ENCODE measurements at regions not wholly inside any gene's neighbourhood (a gene's known extent, or its start where the extent isn't known, plus 50 kb on each side); places are given as distances from the start of the nearest gene placed in this dataset.

- Histone ChIP-seq H3K27ac (ENCODE audit: low read length) (no peak overlapping the region), H3K36me3 (ENCODE audit: control insufficient read depth, insufficient read depth, low read length) (no peaks in the 10 kb centered on the region), H3K4me1 (ENCODE audit: control insufficient read depth, insufficient read depth, low read length) (no peaks in the 10 kb centered on the region), H3K27me3 (ENCODE audit: control insufficient read depth, insufficient read depth, low read length) (no peaks in the 10 kb centered on the region), H3K4me3 (ENCODE audit: low read length) (no peak overlapping the region), H3K9me3 (ENCODE audit: control insufficient read depth, insufficient read depth, low read length) (no peaks in the 10 kb centered on the region)
- no CpG with 5 or more reads among the region's 2 CpGs for WGBS (ENCODE audit: insufficient coverage, insufficient read length)
- no peak for DNase-seq (ENCODE audit: low read depth, low spot score)
Observed at GRCh38 chr18:10065296-10065695, 151.5 kb downstream of the VAPA start.

- no CpG with 5 or more reads among the region's 19 CpGs for WGBS (ENCODE audit: insufficient coverage, insufficient read length)
Observed at GRCh38 chr18:10067670-10068659, 154.1 kb downstream of the VAPA start.

GRCh38 chr18:10068766-10069567, 155.2 kb downstream of the VAPA start:
- Histone ChIP-seq H3K27ac (ENCODE audit: low read length) (no peak overlapping the region), H3K4me3 (ENCODE audit: low read length) (no peak overlapping the region), H3K27me3 (ENCODE audit: control insufficient read depth, insufficient read depth, low read length) (no peaks in the 10 kb centered on the region), H3K4me1 (ENCODE audit: control insufficient read depth, insufficient read depth, low read length) (no peaks in the 10 kb centered on the region), H3K9me3 (ENCODE audit: control insufficient read depth, insufficient read depth, low read length) (no peaks in the 10 kb centered on the region), H3K36me3 (ENCODE audit: control insufficient read depth, insufficient read depth, low read length) (no peaks in the 10 kb centered on the region)
- no peak for DNase-seq (ENCODE audit: low read depth, low spot score)
- no CpG with 5 or more reads among the region's 22 CpGs for WGBS (ENCODE audit: insufficient coverage, insufficient read length)

More at GRCh38 chr18:10067670-10068659, 154.1 kb downstream of the VAPA start:
- H3K36me3 ChIP-seq (ENCODE audit: control insufficient read depth, insufficient read depth, low read length), result no peaks in the 10 kb centered on the region
- H3K4me1 ChIP-seq (ENCODE audit: control insufficient read depth, insufficient read depth, low read length), result no peaks in the 10 kb centered on the region
- no peaks in the 10 kb centered on the region for H3K9me3 ChIP-seq (ENCODE audit: control insufficient read depth, insufficient read depth, low read length)
- H3K27me3 ChIP-seq (ENCODE audit: control insufficient read depth, insufficient read depth, low read length), result no peaks in the 10 kb centered on the region
- DNase-seq (ENCODE audit: low read depth, low spot score), result no peak
- H3K27ac ChIP-seq (ENCODE audit: low read length), result no peak overlapping the region
- H3K4me3 ChIP-seq (ENCODE audit: low read length), result no peak overlapping the region

GRCh38 chr18:10070561-10071000, 156.8 kb downstream of the VAPA start:
- Histone ChIP-seq H3K27ac (ENCODE audit: low read length) (no peak overlapping the region), H3K4me3 (ENCODE audit: low read length) (no peak overlapping the region), H3K27me3 (ENCODE audit: control insufficient read depth, insufficient read depth, low read length) (no peaks in the 10 kb centered on the region), H3K36me3 (ENCODE audit: control insufficient read depth, insufficient read depth, low read length) (no peaks in the 10 kb centered on the region), H3K4me1 (ENCODE audit: control insufficient read depth, insufficient read depth, low read length) (no peaks in the 10 kb centered on the region), H3K9me3 (ENCODE audit: control insufficient read depth, insufficient read depth, low read length) (no peaks in the 10 kb centered on the region)
- DNase-seq (ENCODE audit: low read depth, low spot score), result no peak
- WGBS (ENCODE audit: insufficient coverage, insufficient read length), result no CpG with 5 or more reads among the region's 2 CpGs

GRCh38 chr18:10072671-10073175, 158.9 kb downstream of the VAPA start:
- H3K4me3 ChIP-seq (ENCODE audit: low read length), result no peak overlapping the region
- no peak for DNase-seq (ENCODE audit: low read depth, low spot score)
- H3K9me3 ChIP-seq (ENCODE audit: control insufficient read depth, insufficient read depth, low read length), result no peaks in the 10 kb centered on the region
- no CpG with 5 or more reads among the region's 5 CpGs for WGBS (ENCODE audit: insufficient coverage, insufficient read length)
- no peaks in the 10 kb centered on the region for H3K27me3 ChIP-seq (ENCODE audit: control insufficient read depth, insufficient read depth, low read length)
- no peaks in the 10 kb centered on the region for H3K36me3 ChIP-seq (ENCODE audit: control insufficient read depth, insufficient read depth, low read length)
- H3K27ac ChIP-seq (ENCODE audit: low read length), result no peak overlapping the region
- no peaks in the 10 kb centered on the region for H3K4me1 ChIP-seq (ENCODE audit: control insufficient read depth, insufficient read depth, low read length)

GRCh38 chr18:10074110-10074509, 160.3 kb downstream of the VAPA start:
- DNase-seq (ENCODE audit: low read depth, low spot score), result no peak
- Histone ChIP-seq H3K27me3 (ENCODE audit: control insufficient read depth, insufficient read depth, low read length) (no peaks in the 10 kb centered on the region), H3K4me3 (ENCODE audit: low read length) (no peak overlapping the region), H3K9me3 (ENCODE audit: control insufficient read depth, insufficient read depth, low read length) (no peaks in the 10 kb centered on the region), H3K27ac (ENCODE audit: low read length) (no peak overlapping the region), H3K4me1 (ENCODE audit: control insufficient read depth, insufficient read depth, low read length) (no peaks in the 10 kb centered on the region), H3K36me3 (ENCODE audit: control insufficient read depth, insufficient read depth, low read length) (no peaks in the 10 kb centered on the region)
- no CpG with 5 or more reads among the region's 3 CpGs for WGBS (ENCODE audit: insufficient coverage, insufficient read length)

- no CpG with 5 or more reads among the region's 9 CpGs for WGBS (ENCODE audit: insufficient coverage, insufficient read length)
- H3K27me3 ChIP-seq (ENCODE audit: control insufficient read depth, insufficient read depth, low read length), result no peaks in the 10 kb centered on the region
- no peak overlapping the region for H3K27ac ChIP-seq (ENCODE audit: low read length)
- no peaks in the 10 kb centered on the region for H3K4me1 ChIP-seq (ENCODE audit: control insufficient read depth, insufficient read depth, low read length)
- no peak for DNase-seq (ENCODE audit: low read depth, low spot score)
- no peaks in the 10 kb centered on the region for H3K36me3 ChIP-seq (ENCODE audit: control insufficient read depth, insufficient read depth, low read length)
- no peak overlapping the region for H3K4me3 ChIP-seq (ENCODE audit: low read length)
- no peaks in the 10 kb centered on the region for H3K9me3 ChIP-seq (ENCODE audit: control insufficient read depth, insufficient read depth, low read length)
Observed at GRCh38 chr18:10074728-10075127, 160.9 kb downstream of the VAPA start.

GRCh38 chr18:10076502-10077030, 162.8 kb downstream of the VAPA start:
- H3K36me3 ChIP-seq (ENCODE audit: control insufficient read depth, insufficient read depth, low read length), result no peaks in the 10 kb centered on the region
- no peaks in the 10 kb centered on the region for H3K4me1 ChIP-seq (ENCODE audit: control insufficient read depth, insufficient read depth, low read length)
- no peak for DNase-seq (ENCODE audit: low read depth, low spot score)
- no peak overlapping the region for H3K4me3 ChIP-seq (ENCODE audit: low read length)
- no CpG with 5 or more reads among the region's 5 CpGs for WGBS (ENCODE audit: insufficient coverage, insufficient read length)
- H3K27ac ChIP-seq (ENCODE audit: low read length), result no peak overlapping the region
- no peaks in the 10 kb centered on the region for H3K9me3 ChIP-seq (ENCODE audit: control insufficient read depth, insufficient read depth, low read length)
- no peaks in the 10 kb centered on the region for H3K27me3 ChIP-seq (ENCODE audit: control insufficient read depth, insufficient read depth, low read length)

- Histone ChIP-seq H3K9me3 (ENCODE audit: control insufficient read depth, insufficient read depth, low read length) (no peaks in the 10 kb centered on the region), H3K27ac (ENCODE audit: low read length) (no peak overlapping the region), H3K36me3 (ENCODE audit: control insufficient read depth, insufficient read depth, low read length) (no peaks in the 10 kb centered on the region), H3K4me1 (ENCODE audit: control insufficient read depth, insufficient read depth, low read length) (no peaks in the 10 kb centered on the region), H3K4me3 (ENCODE audit: low read length) (no peak overlapping the region), H3K27me3 (ENCODE audit: control insufficient read depth, insufficient read depth, low read length) (no peaks in the 10 kb centered on the region)
- DNase-seq (ENCODE audit: low read depth, low spot score), result no peak
- no CpG with 5 or more reads among the region's 4 CpGs for WGBS (ENCODE audit: insufficient coverage, insufficient read length)
Observed at GRCh38 chr18:10077986-10078385, 164.2 kb downstream of the VAPA start.

GRCh38 chr18:10080372-10080771, 166.6 kb downstream of the VAPA start:
- Histone ChIP-seq H3K4me1 (ENCODE audit: control insufficient read depth, insufficient read depth, low read length) (no peaks in the 10 kb centered on the region), H3K4me3 (ENCODE audit: low read length) (no peak overlapping the region), H3K9me3 (ENCODE audit: control insufficient read depth, insufficient read depth, low read length) (no peaks in the 10 kb centered on the region), H3K36me3 (ENCODE audit: control insufficient read depth, insufficient read depth, low read length) (no peaks in the 10 kb centered on the region), H3K27me3 (ENCODE audit: control insufficient read depth, insufficient read depth, low read length) (no peaks in the 10 kb centered on the region), H3K27ac (ENCODE audit: low read length) (no peak overlapping the region)
- no peak for DNase-seq (ENCODE audit: low read depth, low spot score)
- WGBS (ENCODE audit: insufficient coverage, insufficient read length), result no CpG with 5 or more reads among the region's 11 CpGs
